AG08396 (cell line): ENCODE measurements at regions not wholly inside any gene's neighbourhood (a gene's known extent, or its start where the extent isn't known, plus 50 kb on each side); places are given as distances from the start of the nearest gene placed in this dataset.
"Not testable (repeated sequence)": the region's sequence is repeated elsewhere in the genome, so short reads cannot be mapped to it uniquely, and the experiment has no call there.

Experiments used
- DNase-seq: peaks from one replicate; pipeline ENCODE4 v3.0.0; 2012; ENCODE audit warnings: low spot score, mixed read lengths

DNA sequence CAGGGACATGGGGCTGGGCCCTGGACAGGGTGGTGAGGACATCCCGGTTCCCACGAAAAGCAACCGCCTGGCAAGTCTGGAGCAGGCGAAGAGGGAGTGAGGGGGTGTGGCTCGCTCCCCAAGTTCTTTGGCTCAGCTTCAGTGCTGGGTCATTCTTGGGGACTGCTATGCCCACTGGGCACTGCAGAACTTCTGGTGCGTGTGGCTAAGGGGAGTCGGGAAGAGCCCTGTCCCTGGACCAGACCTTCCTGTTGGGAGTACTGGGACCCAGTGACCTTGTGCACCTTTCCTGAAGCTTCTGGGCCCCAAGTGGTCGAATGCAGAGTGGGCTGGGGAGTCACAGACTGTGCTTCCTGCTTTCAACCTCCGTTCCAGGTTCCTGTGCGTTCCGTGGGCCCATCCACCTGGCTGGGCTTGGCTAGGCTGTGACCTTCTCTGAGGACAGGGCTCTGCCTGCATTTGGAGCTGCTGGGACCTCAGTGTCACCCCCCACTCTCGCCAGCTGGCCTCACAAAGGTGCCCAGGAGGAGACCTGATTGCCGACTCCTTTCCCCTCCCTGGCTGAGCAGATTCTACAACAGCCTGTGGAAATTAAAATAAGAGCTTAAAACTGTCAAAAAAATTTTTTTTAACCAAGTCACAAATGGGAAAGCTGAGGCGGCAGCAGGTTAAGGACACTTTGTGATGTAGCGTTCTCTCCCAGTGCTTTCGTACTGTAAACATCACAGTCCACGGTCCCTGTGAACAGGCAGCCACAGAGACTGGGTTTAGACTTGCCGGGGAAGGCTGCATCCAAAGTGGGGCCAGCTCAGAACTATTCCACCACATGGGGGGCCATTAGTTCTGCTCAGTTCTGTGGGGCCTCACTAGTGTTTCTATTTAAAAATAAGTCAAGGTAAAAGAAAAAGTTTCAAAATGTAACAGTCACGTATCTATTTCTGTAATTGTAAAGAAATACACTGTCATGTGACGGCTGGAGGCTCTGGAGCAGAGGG is 63.8 kb upstream of the WNT7B start:
- no peak for DNase-seq

- no peak for DNase-seq
Observed at GRCh38 chr22:46041642-46042041, 64.7 kb upstream of the WNT7B start.

DNA sequence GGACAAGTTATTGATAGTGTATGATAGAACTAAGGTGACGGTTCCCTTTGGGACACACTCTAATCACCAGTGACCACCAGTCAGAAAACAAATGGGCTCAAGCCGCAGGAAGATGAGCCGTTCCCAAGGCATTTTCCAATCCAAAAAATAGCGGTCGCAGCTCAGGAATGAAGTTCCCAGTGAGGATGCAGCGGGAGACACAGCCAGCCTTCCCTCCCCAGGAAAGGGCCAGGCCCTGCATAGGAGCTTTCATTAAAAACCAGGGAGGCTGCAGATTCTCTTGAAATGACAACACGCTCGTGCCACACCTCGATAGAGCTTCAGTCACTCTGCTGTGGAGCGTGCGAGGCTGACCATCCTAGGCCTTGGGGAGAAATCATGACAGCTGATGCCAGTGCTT is 65.8 kb upstream of the WNT7B start:
- no peak for DNase-seq

GRCh38 chr22:46043339-46043738 is 66.4 kb upstream of the WNT7B start:
- no peak for DNase-seq

DNA sequence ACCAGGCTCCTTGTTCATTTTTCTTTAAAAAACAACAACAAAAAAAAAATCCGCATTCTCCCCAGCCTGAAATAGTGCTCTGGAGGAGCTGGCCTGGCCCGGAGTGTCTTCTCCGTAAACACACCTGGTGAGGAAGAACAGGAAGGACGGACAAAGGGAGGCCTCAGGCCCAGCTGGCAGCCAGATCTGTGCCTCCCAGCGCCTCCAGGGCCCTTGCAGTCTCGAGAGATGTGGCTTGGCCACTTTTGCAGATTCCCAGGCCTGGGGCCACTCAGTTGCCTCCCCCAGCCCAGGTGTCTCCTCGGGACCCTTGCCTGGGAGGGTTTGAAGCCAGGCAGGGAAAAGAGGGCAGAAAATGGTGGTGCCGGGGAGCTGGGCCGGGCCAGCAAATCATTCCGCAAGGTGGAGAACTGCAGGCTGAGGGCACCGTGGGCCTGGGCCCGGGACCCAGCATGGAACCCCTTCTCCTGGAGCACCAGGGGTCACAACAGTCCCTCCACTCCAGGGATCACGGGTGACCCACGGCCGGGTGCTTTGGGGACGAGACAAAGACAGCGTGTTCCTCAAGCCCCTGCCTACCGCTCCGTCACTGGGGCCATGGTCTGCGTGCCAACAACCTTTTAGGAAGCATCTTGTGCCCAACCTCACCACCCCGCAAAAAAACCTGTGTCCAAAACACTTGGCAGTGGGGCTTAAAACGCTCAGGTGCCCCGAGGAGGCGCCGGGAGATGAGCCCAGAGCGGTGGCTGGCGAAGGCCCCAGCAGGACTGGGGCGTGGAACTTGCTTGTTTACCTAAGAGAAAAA is 67.1 kb upstream of the WNT7B start:
- no peak for DNase-seq

- DNase-seq = no peak
Observed at GRCh38 chr22:46044621-46045458, 67.9 kb upstream of the WNT7B start.

GRCh38 chr22:46045459-46046298 is 68.7 kb upstream of the WNT7B start:
- no peak for DNase-seq

DNA sequence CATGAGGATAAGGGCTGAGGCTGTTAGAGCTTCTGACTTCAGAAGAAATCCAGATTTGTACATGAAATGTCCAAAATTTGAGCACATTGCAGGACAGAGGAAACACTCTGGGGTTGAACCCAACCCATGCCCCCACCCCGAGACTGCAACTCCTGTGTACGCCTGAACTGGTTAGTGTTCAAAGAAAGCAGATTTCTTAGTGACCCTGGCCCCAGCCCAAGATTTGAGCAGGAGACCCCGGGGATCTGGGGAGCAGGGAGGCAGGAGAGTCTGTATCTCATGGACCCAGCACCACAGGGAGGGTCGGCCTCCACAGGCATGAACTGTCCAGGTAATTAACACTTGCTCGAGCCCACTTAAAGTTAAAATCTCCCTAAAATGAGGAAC is 69.3 kb upstream of the WNT7B start:
- no peak for DNase-seq

GRCh38 chr22:46047226-46047625 is 70.3 kb upstream of the WNT7B start:
- no peak for DNase-seq

- no peak for DNase-seq
Observed at GRCh38 chr22:46047841-46048595, 71.1 kb upstream of the WNT7B start.

DNA sequence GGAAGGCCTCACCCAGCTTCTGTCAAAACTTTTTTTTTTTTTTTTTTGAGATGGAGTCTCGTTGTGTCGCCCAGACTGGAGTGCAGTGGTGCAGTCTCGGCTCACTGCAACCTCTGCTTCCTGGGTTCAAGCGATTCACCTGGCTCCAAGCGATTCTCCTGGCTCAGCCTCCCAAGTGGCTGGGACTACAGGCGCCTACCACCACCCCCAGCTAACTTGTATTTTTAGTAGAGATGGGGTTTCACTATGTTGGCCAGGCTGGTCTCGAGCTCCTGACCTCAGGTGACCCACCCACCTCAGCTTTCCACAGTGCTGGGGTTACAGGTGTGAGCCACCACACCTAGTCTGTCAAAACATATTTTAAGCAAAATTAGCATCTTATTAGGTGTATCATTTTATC is 71.7 kb upstream of the WNT7B start:
- not testable (repeated sequence) for DNase-seq

DNA sequence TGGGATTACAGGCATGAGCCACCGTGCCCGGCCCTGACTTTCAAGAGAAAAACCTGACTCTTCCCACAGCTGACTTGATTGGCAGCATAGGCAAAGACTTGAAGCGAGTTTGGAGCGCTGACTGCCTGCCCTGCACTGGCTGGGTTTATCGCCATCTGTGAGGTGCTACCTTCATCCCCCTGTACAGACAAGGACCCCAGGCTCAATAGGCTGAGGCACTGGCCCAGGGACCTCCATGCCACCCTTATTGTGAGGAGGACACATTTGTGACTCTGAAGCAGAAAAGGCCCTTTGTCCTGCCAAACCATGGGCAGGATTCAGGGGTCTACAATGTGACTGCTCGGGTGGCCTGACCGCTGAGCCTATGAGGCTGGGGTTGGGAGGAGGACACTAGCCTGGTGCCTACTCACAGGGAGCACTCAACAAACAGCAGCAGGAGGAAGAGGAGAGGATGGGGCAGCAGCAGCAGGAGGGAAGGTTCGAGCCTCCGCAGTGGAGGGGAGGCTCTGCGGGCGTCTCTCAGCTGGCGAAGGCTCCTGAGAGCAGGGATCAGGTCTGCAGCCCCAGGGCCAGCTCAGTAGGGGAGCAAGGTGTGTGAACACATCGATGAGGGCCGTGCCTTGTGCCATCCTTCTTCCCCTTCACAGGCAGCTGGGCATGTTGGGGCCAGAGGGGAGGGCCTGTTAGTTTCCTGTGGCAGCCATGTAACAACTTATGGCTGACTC is 72.9 kb upstream of the WNT7B start:
- no peak for DNase-seq

- DNase-seq = no peak
Observed at GRCh38 chr22:46050451-46050845, 73.5 kb upstream of the WNT7B start.

DNA sequence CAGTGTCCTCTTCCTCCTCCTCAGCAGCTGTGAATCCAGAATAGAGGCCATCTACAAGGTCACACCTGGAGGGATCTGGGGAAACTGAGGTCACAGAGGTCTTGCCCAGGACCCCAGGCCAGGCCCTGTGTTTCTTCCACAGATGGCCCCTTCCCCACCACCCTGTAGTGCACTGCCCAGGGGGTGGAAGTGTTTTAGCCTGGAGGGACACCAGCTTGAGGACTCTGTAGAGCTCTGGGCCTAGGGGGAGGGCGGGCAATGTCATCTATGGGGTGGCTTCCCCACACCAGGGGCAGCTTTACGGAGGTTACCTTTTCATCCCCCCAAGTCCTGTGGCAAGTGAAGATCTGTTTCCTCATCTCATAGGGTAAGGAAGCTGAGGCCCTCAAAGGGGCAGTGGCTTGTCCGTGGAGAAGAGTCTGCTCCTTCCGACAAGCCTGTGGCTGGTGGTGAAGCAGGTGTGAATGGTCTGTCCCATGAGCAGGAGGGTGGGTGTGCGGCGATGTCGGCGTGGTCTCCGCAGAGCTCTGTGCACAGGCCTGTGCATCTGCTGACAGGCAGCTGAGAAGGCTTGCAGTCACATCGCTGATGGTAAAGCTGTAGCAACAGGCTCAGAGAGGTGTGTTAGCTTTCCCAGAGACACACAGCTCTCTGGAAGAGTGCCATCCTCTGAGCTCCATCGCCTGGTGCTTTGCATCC is 74.1 kb upstream of the WNT7B start:
- no peak for DNase-seq

GRCh38 chr22:46051646-46052045 is 74.7 kb upstream of the WNT7B start:
- DNase-seq = no peak

DNA sequence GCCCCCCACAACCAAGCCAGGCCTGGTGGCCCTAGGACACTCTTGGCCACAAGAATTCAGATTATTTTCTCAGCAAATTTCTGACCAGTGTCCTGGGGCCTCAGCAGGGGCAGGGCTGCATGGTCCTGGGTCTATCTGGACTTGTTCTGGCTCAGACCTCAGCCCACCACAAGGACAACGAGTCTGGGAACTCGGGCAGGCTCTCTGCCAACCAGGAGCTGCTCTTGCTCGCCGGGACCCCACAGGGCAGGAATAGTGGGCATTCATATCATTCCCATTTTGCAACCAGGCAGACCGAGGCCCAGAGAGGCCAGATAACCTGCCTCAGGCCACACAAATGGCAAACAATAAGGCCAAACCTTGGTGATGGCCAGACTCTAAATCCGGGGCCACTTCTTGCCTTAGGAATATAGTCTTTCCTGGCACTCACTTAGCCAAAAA is 75.4 kb upstream of the WNT7B start:
- DNase-seq = no peak

DNA sequence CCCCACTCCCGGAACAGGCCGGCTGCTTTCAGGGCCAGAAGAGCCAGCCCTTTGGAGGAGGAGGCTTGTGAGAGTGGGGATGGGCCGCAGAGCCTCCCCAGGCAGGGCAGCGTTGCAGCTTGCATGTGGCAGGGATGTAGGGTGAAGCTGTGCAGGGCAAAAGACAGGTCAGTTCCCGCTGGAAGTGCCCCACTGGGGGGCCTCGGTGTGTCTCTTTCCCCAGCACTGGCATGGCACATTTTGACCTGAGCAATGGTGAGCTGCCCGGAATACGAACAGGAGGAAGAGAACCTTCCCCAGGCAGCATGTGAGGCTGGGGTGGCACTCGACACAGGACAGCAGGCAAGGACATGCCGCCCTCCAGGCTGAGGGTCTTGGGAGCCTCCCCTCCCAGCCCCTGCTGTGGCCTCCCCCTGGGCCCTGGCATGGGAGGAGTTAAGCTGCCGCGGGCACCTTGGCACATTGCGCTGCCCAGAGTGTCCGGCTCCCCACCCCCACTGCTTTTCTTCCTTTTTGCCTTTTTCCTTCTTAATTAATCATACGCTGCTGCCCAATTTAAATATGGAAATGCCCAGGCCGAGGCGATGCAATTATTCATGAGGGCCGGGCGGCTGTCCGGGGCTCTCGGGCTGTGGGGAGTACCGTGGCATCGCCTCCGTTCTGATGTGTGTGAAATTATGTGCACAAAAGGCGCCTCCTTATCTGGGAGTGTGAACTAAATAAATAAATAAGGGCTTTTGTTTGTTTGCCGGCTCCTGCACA is 76.0 kb upstream of the WNT7B start:
- peak; percentile 69 for DNase-seq

DNA sequence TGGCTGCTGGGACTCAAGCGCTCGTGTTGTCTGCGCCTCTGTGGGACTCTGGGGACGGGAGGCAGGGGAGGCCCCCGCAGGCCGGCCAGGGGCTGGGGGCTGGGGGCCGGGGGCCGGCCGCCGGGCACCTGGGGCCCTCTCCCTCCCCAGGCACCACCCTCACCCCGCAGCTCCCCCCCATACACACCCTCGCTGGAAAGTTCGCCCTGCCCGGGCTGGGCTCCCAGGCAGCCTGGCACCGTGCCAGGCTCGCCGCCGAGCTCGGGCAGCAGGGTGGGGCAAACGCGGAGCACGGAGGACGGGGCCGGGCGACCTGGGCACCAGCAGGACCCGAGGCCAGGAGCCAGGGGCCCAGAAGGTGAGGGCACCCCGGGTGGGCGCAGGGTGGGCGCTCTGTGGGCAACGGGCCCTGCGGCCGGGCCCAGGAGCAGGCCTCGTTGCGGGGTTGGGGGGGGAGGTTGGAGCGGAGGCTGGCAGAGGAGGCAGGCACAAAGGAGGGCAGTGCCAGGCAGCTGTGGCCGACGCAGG is 76.7 kb upstream of the WNT7B start:
- DNase-seq = peak; percentile 87
